T-helper 17 cell (primary cell): ENCODE measurements at regions not wholly inside any gene's neighbourhood (a gene's known extent, or its start where the extent isn't known, plus 50 kb on each side); places are given as distances from the start of the nearest gene placed in this dataset.
"Not testable (repeated sequence)": the region's sequence is repeated elsewhere in the genome, so short reads cannot be mapped to it uniquely, and the experiment has no call there.

ENCODE experiments used
- ATAC-seq: fragments of 150-1000 bp; cut with Tn5 transposase; 2 replicates; pipeline ENCODE4 v1.10.0; 2021; ENCODE audit warnings: mild to moderate bottlenecking, moderate library complexity
- DNase-seq, 3 donors: peaks; one replicate each; pipeline versions ENCODE4 v3.0.0 to v3.0.0-alpha.2; 2020 to 2021
- H3K9me3 ChIP-seq: one replicate; pipeline ENCODE4 v1.7.0; 2013; ENCODE audit warnings: low read length, mild to moderate bottlenecking; ENCODE audit not compliant: control insufficient read depth, poor library complexity, severe bottlenecking
- H3K27ac Mint-ChIP-seq: one replicate; pipeline ENCODE4 v1.8.0; 2022; ENCODE audit warnings: mild to moderate bottlenecking, moderate library complexity, mixed read lengths
- H3K27me3 Mint-ChIP-seq: one replicate; pipeline ENCODE4 v1.8.0; 2022; ENCODE audit warnings: mixed read lengths
- H3K36me3 Mint-ChIP-seq: one replicate; pipeline ENCODE4 v1.8.0; 2022; ENCODE audit warnings: low read depth, mixed read lengths
- H3K4me1 Mint-ChIP-seq: one replicate; pipeline ENCODE4 v1.8.0; 2022; ENCODE audit warnings: mild to moderate bottlenecking, mixed read lengths
- H3K4me3 Mint-ChIP-seq: one replicate; pipeline ENCODE4 v1.8.0; 2022; ENCODE audit warnings: mild to moderate bottlenecking, moderate library complexity, mixed read lengths

- DNase-seq (no peak), ATAC-seq (no peak)
- Mint-ChIP-seq H3K4me1 (no peaks in the 10 kb centered on the region), H3K36me3 (no peaks in the 10 kb centered on the region), H3K27ac (no peak overlapping the region), H3K4me3 (no peak overlapping the region), H3K27me3 (no peaks in the 10 kb centered on the region)
- H3K9me3 ChIP-seq: no peaks in the 10 kb centered on the region
Measured at GRCh38 chr3:137694836-137695235, 69.3 kb upstream of the SOX14 start.

GRCh38 chr3:137695351-137695750, 68.8 kb upstream of the SOX14 start:
- H3K4me1 Mint-ChIP-seq: no peaks in the 10 kb centered on the region

GRCh38 chr3:137709011-137709601, 55.0 kb upstream of the SOX14 start:
- H3K36me3 Mint-ChIP-seq: no peaks in the 10 kb centered on the region
- no peaks in the 10 kb centered on the region for H3K9me3 ChIP-seq
- ATAC-seq (no peak), DNase-seq (no peak)
- no peaks in the 10 kb centered on the region for H3K27me3 Mint-ChIP-seq
- no peaks in the 10 kb centered on the region for H3K4me1 Mint-ChIP-seq
- no peak overlapping the region for H3K27ac Mint-ChIP-seq
- H3K4me3 Mint-ChIP-seq: no peak overlapping the region

More at GRCh38 chr3:137695351-137695750, 68.8 kb upstream of the SOX14 start:
- ATAC-seq (no peak), DNase-seq (no peak)
- no peaks in the 10 kb centered on the region for H3K9me3 ChIP-seq
- Mint-ChIP-seq H3K4me3 (no peak overlapping the region), H3K27ac (no peak overlapping the region), H3K27me3 (no peaks in the 10 kb centered on the region), H3K36me3 (no peaks in the 10 kb centered on the region)

- H3K36me3 Mint-ChIP-seq, H3K27me3 Mint-ChIP-seq, DNase-seq, H3K27ac Mint-ChIP-seq, H3K9me3 ChIP-seq, ATAC-seq, H3K4me1 Mint-ChIP-seq, H3K4me3 Mint-ChIP-seq: not testable (repeated sequence)
Measured at GRCh38 chr3:137713965-137714364, 50.1 kb upstream of the SOX14 start.
